D721Med (cell line): ENCODE measurements at regions not wholly inside any gene's neighbourhood (a gene's known extent, or its start where the extent isn't known, plus 50 kb on each side); places are given as distances from the start of the nearest gene placed in this dataset.

Experiments
- DNase-seq: peaks from one replicate; pipeline ENCODE4 v3.0.0; 2011; ENCODE audit warnings: low spot score; ENCODE audit not compliant: insufficient read length
- FAIRE-seq: peaks from 2 replicates; lab custom pipeline; 2011; peaks lifted over from hg19 to GRCh38; lab: Jason Lieb, UNC
- CTCF ChIP-seq: IDR thresholded peaks from 2 replicates; pipeline ENCODE4 v1.5.1; 2012; ENCODE audit warnings: mild to moderate bottlenecking, control low read depth; ENCODE audit not compliant: insufficient read depth; ENCODE audit errors: missing control alignments

- no peak for TF ChIP-seq CTCF
- FAIRE-seq (no peak), DNase-seq (no peak)
Observed at GRCh38 chr17:55567240-55568214, 56.3 kb upstream of the SMIM36 start.

- FAIRE-seq, result no peak
- no peak for TF ChIP-seq CTCF
- no peak for DNase-seq
Observed at GRCh38 chr17:55564081-55564480, 52.8 kb upstream of the SMIM36 start.

- no peak for DNase-seq
- TF ChIP-seq CTCF, result no peak
- FAIRE-seq, result no peak
Observed at GRCh38 chr17:55563363-55563762, 52.1 kb upstream of the SMIM36 start.

GRCh38 chr17:55561973-55562495 is 50.8 kb upstream of the SMIM36 start:
- no peak for TF ChIP-seq CTCF
- DNase-seq, result no peak
- FAIRE-seq, result no peak

GRCh38 chr17:55561316-55561972 is 50.2 kb upstream of the SMIM36 start:
- no peak for FAIRE-seq
- no peak for TF ChIP-seq CTCF
- DNase-seq, result no peak
